Glomerular visceral epithelial cell (primary cell): ENCODE measurements at regions not wholly inside any gene's neighbourhood (a gene's known extent, or its start where the extent isn't known, plus 50 kb on each side); places are given as distances from the start of the nearest gene placed in this dataset.
"Not testable (repeated sequence)": the region's sequence is repeated elsewhere in the genome, so short reads cannot be mapped to it uniquely, and the experiment has no call there.

Experiments
- DNase-seq: peaks from one replicate; pipeline ENCODE4 v3.0.0-alpha.2; 2016; ENCODE audit errors: extremely low spot score

DNA sequence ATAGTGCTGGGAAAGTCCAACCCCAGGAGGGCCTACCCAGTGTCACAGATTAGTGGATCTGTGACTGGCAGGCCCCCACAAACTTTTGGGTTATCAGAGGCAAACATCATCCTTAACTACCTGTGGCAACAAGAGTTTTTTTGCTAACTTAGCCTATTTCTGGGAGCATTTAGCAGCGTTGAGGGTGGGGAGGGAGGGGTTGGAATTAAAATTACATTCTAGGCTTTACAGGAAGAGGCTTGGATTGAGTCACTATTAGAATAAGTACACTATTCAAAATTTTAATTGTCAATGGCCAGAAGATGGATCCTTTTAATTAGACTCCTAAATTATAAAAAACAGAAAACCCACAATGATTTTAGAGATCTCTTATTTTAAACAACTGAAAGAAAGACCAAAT, 267.9 kb upstream of the NPSR1 start:
- no peak for DNase-seq

GRCh38 chr7:34392972-34393371, 265.0 kb upstream of the NPSR1 start:
- DNase-seq = no peak

DNA sequence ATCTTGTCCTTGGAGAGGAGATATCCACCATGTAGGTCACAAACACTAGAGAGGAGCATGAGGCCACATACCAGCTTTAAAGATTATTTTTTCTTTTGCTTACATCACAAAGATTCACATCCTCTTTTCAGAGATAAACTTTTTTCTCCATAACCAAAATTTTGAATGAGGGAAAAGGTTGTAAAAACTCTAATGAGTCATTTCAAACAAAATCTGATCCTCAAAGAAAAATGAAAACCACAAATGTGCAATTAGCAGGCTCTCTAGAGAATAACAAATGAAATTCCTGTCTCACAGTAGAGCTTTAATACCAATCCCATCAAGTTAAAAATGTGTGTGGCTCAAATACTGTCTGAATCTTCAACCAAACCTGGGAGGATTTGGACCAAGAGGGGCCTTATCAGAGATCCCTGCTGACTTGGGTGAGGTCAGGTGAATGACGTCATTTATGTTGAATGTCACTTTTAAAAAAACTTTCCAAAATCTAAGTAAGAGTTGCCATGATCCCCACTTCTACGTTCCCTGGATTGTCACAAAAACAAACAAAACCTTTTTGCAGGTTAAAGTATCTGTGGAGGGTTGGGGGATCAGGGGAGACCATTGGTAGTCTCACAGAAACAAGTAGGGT, 261.5 kb upstream of the NPSR1 start:
- DNase-seq = no peak

DNA sequence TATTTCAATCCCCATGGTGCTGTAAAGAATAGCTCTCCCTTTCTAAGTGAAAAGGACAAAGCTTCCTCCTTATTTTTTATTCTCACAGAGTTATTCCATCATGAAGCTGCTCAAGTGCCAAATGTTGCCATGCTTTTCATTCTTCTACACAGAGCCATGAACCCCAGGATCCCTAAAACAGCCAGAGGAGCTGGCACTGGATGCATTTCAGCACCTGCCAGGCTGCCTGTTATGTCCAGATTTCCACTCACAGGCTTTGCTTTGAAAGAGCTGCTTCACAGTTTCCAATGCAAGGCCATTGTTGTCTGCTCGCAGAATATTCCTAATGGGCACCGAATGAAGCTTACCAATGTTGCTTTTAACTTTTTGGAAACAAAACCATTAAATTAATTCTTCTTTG, 256.2 kb upstream of the NPSR1 start:
- DNase-seq = no peak

DNA sequence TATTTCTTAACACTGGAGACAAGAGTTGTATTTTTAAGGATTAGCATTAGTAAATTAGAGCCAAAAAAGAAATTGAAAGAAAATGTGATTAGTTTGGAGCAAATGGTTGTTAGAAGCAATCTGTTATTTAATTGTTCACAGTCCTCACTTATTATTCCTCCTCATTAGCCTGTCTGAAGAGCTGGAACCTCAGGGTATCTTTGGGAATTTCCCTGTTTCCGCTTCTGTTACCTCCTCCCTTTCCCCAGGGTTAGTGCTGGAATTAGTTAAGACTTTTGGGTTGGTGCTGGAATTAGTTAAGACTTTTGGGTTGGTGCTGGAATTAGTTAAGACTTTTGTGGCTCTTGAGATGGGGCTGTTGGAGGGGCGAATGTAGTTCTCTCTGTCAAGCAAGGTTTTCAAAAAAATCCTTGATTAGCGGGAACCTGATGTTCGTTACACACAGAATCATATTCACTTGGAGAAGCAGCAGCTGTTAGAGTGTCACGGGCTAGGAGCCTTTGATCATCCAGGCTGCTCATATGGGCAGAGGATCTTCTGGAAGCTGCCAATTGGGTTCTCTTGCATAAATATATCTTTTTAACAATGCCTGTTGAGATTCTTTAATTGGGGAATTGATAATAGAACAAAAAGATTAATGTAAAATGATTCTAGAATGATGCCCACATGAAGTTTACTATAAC, 251.0 kb upstream of the NPSR1 start:
- no peak for DNase-seq

GRCh38 chr7:34407586-34407985, 250.4 kb upstream of the NPSR1 start:
- DNase-seq = no peak

GRCh38 chr7:34417781-34418180, 240.2 kb upstream of the NPSR1 start:
- no peak for DNase-seq

DNA sequence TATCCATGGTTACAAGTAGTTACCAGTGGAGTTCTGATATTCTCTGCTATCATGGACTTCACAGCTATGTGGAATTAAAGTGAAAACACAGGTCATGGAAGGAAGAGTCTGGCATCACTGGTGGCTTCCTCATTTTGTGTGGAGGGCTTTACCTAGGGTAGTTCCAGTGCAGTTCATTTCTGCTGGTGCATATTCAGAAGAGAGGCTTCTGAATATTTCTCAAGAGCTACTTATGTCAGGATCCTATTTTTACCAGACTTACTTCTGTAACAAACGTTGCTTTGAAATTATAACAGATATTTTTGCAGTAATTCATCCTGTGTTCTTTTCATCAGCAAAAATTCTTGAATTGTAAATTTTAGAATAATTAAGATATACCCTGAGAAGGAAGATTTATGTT, 236.5 kb upstream of the NPSR1 start:
- DNase-seq = no peak

DNA sequence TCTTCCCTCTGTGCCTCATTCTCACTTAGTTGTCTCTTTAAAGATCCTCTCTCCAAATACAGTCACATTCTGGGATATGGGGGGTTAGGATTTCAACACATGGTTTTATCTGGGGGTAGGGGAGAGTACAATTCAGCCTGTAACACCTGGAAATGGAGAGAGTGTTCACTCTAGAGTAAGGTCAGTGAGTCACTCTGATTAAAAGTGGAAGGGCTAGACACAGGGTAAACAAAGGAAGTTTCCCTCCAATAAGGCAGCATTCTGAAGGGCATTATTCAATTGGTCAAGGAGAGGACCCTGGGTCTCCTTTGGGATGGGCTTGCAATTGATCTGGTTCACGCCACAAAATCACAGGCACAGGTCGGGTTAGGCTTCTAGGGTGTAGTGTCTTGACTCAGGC, 232.8 kb upstream of the NPSR1 start:
- DNase-seq = no peak

DNA sequence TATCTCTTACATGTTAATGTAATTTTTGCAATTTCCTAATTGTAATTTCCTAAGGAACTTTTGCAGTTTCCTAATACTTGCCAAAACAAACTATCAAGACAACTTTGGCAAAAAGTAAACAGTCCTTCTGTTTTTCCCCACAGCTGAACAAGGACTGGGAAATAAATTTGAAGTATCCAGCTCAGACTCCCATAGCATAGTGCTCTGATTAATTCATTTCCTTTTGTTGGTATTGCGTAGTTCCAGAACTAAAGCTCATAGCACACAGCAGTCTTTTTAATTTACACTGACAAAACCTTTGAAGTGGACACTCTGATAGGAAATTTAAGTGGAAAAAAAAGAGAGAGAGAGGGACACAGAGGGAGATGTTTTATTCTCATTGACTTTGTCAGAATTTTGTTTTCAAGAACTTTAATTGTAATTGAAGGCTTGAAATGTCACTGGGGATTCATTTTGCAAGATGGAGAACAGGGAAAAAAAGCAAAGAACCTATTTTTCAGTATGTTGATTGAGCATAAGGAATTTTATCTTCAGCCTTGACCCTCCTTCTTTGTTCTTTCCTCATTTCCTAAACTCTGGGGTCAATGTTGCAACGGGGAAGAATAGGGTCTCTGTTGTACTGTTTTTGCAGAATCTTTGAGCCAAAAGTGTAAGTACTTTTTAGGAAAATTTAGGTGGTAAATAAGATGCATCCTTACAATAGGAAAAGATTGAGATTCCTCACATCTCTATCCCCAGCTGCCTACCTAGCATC, 232.2 kb upstream of the NPSR1 start:
- DNase-seq = no peak

GRCh38 chr7:34430456-34430855, 227.6 kb upstream of the NPSR1 start:
- DNase-seq = no peak

DNA sequence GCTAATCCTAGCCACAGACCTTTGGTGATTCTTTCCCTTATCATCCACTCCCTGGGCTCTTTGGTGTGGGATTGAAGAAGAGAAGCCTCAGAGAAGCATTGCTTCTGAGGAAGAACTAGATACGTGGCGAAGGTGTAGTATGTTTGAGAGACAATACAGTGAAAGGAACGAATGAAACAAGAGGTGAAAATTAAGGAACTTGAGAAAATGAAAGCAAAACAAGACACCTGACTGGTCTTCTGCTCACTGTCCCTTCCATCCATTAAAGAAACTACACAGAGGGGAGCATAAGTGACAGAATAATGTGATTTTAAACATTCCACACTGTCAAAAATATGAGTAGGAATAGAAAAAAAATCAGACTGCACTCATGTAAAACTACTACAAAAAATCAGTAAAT, 219.6 kb upstream of the NPSR1 start:
- DNase-seq = no peak

DNA sequence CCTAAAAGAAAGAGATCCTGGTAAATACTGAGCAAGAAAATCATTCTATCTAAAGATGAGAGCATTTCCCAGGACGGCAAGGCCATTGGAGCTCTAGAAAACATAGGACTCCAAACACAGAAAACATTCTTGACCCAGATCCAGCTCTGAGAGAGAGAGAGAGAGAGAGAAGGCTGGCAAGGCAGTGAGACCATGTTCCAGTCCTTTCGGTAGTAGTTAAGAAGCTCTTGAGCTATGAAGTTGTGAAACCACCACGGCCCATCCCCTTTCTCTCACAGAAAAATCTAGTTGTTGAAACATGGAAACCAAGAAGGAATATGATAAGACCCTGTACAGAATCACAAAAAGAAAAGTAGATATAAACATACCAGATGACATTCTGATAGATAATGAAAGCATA, 212.4 kb upstream of the NPSR1 start:
- no peak for DNase-seq

- DNase-seq = not testable (repeated sequence)
These were observed 209.5 kb upstream of the NPSR1 start for GRCh38 chr7:34448531-34448930.

DNA sequence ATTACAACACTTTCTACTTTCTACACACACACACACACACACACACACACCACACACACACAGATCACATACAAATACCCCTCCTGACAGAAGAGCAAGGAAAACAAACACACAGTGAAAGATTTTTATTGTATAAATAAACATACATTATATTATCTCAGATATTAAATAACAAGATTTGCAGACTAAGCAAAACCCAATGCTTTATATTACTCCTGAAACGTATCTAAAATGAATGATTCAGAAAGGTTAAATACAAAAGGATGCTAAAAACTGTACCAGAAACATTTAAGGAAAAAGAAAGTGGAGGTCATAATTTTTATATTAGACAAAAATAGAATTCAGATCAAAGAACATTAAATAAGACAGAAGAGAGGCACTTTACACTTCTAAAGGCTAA, 208.3 kb upstream of the NPSR1 start:
- no peak for DNase-seq

DNA sequence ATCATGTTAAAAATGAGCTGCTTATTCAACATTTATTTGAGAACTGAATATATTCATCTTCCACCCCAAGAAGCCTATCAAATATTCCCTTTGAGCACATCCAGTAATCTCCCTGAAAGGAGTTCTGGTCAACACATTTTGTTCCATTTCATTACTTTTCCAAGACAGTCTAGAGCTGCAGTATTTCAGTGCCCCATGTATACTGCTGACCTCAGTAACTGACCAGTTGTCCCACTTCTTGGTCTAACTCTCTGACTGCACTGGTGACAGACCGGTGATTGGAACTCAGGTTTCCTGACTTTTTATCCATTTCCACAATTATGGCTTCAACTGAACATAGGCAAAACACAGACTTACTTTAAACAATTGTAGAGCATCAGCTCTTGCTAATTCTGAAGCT, 206.8 kb upstream of the NPSR1 start:
- no peak for DNase-seq

GRCh38 chr7:34451923-34452322, 206.1 kb upstream of the NPSR1 start:
- DNase-seq = no peak

GRCh38 chr7:34452363-34452762, 205.7 kb upstream of the NPSR1 start:
- DNase-seq = no peak

DNA sequence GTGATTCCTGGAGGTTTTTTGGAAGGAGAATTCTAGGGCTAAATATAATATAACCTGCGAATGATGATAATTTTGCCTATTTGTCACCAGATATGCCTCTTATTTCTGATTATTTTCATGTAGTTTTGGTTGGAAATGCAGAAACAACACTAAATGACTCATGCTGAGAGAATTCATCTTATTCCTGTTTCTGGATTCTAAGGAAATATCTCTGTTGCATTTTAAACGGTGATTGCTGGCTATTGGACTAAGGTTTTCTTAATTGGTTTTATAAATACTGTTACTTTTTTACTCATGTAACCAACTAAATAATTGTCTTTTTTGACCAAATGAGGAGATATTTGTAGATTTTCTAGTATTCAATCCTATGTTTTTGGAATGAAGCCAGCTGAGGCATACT, 204.9 kb upstream of the NPSR1 start:
- DNase-seq = no peak

DNA sequence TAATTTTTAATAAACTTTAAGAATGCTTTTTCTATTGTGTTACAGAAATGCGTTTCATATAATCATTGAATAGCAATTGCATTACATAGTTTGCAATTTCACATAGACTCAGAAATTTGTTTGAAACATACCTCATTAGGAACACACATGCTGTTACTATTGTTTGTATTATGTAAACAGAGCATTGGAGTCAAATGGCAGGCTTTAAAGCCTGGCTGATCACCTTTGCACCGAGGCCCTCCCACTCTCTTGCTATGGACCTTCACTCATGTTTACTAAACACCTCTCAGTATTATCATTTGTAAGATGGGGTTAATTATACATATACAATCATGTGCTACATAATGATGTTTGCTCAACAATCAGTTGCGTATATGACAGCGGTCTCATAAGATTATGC, 203.6 kb upstream of the NPSR1 start:
- no peak for DNase-seq

- DNase-seq = no peak
These were observed 200.7 kb upstream of the NPSR1 start for GRCh38 chr7:34457329-34457728.

DNA sequence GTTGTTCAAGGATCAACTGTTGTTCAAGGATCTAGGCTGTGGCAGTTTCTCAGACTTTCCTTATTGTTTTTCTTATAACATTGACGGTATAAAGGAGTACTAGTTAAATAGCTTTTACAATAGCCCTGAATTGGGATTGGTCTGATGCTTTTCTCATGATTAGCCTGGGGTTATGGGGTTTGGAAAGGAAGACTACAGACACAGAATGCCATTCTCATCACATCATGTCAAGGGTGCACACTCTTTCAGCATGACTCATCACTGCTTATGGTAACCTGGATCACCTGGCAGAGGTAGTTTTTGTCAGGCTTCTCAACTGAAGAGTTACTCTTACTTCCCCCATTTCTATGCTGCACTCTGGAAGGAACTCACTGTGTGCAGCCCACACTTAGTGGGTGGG, 194.2 kb upstream of the NPSR1 start:
- no peak for DNase-seq

GRCh38 chr7:34471844-34472243, 186.2 kb upstream of the NPSR1 start:
- no peak for DNase-seq
